Renal pelvis (tissue), 1 donor: ENCODE measurements at regions not wholly inside any gene's neighbourhood (a gene's known extent, or its start where the extent isn't known, plus 50 kb on each side); places are given as distances from the start of the nearest gene placed in this dataset.

Experiments
- DNase-seq: peaks from one replicate; pipeline ENCODE4 v3.0.0-alpha.2; 2013

GRCh38 chr1:56355918-56356317 lies 223.4 kb downstream of the PLPP3 start:
- DNase-seq = no peak

- DNase-seq = no peak
Measured at GRCh38 chr1:56355422-56355821, 223.9 kb downstream of the PLPP3 start.

GRCh38 chr1:56345831-56346230 lies 233.5 kb downstream of the PLPP3 start:
- no peak for DNase-seq

- no peak for DNase-seq
Measured at GRCh38 chr1:56340977-56341376, 238.4 kb downstream of the PLPP3 start.

- DNase-seq = no peak
Measured at GRCh38 chr1:56339786-56340465, 239.4 kb downstream of the PLPP3 start.

GRCh38 chr1:56339093-56339492 lies 240.3 kb downstream of the PLPP3 start:
- DNase-seq = no peak

- no peak for DNase-seq
Measured at GRCh38 chr1:56336982-56337381, 242.4 kb downstream of the PLPP3 start.

GRCh38 chr1:56335394-56335793 lies 244.0 kb downstream of the PLPP3 start:
- no peak for DNase-seq

GRCh38 chr1:56334047-56334446 lies 245.3 kb downstream of the PLPP3 start:
- DNase-seq = no peak

GRCh38 chr1:56333461-56333860 lies 245.9 kb downstream of the PLPP3 start:
- no peak for DNase-seq

- peak; percentile 39 for DNase-seq
Measured at GRCh38 chr1:56331892-56332567, 247.3 kb downstream of the PLPP3 start.

- DNase-seq = no peak
Measured at GRCh38 chr1:56331207-56331891, 248.0 kb downstream of the PLPP3 start.

GRCh38 chr1:56330391-56331026 lies 248.9 kb downstream of the PLPP3 start:
- DNase-seq = no peak

- DNase-seq = no peak
Measured at GRCh38 chr1:56329970-56330369, 249.4 kb downstream of the PLPP3 start.

- DNase-seq = no peak
Measured at GRCh38 chr1:56327195-56327594, 252.2 kb downstream of the PLPP3 start.

- no peak for DNase-seq
Measured at GRCh38 chr1:56326056-56326455, 253.3 kb downstream of the PLPP3 start.

- no peak for DNase-seq
Measured at GRCh38 chr1:56324504-56324903, 254.9 kb downstream of the PLPP3 start.

- no peak for DNase-seq
Measured at GRCh38 chr1:56322211-56322610, 257.2 kb downstream of the PLPP3 start.

GRCh38 chr1:56321150-56321490 lies 258.2 kb downstream of the PLPP3 start:
- DNase-seq = no peak

- no peak for DNase-seq
Measured at GRCh38 chr1:56320464-56321149, 258.8 kb downstream of the PLPP3 start.

- no peak for DNase-seq
Measured at GRCh38 chr1:56317722-56318121, 261.6 kb downstream of the PLPP3 start.

GRCh38 chr1:56315293-56315942 lies 263.9 kb downstream of the PLPP3 start:
- no peak for DNase-seq
